Kidney (tissue), 13 donors: ENCODE measurements at regions not wholly inside any gene's neighbourhood (a gene's known extent, or its start where the extent isn't known, plus 50 kb on each side); places are given as distances from the start of the nearest gene placed in this dataset.

Experiments used
- DNase-seq, 5 donors: peaks; one replicate each; pipeline ENCODE4 v3.0.0-alpha.2; 2013 to 2020
- FAIRE-seq: peaks from 2 replicates; lab custom pipeline; 2012; peaks lifted over from hg19 to GRCh38; lab: Jason Lieb, UNC
- H3K27ac ChIP-seq, 2 donors: one replicate each; pipeline ENCODE4 v1.7.0; 2013; ENCODE audit warnings: low read depth in 2 of 2, low read length in 2 of 2, inconsistent platforms in 1 of 2
- H3K27me3 ChIP-seq: one replicate; pipeline ENCODE4 v1.7.1; 2013; ENCODE audit warnings: low read length, inconsistent platforms; ENCODE audit not compliant: control insufficient read depth, insufficient read depth
- H3K36me3 ChIP-seq, 3 donors: one replicate each; pipeline versions ENCODE4 v1.7.0 to v1.7.1; 2013; ENCODE audit warnings: low read length in 3 of 3, control low read depth in 1 of 3, inconsistent platforms in 1 of 3; ENCODE audit not compliant: insufficient read depth in 3 of 3, control insufficient read depth in 2 of 3
- H3K4me1 ChIP-seq, 3 donors: one replicate each; pipeline versions ENCODE4 v1.7.0 to v1.7.1; 2013; ENCODE audit warnings: low read length in 3 of 3, inconsistent platforms in 1 of 3, low read depth in 1 of 3; ENCODE audit not compliant: control insufficient read depth in 2 of 3, insufficient read depth in 2 of 3
- H3K4me3 ChIP-seq, 3 donors: one replicate each; pipeline versions ENCODE4 v1.7.0 to v1.8.1; 2013; ENCODE audit warnings: low read length in 3 of 3, control low read depth in 1 of 3, inconsistent platforms in 1 of 3
- H3K9ac ChIP-seq, 3 donors: one replicate each; pipeline versions ENCODE4 v1.7.0 to v1.7.1; 2013; ENCODE audit warnings: low read length in 3 of 3, control low read depth in 1 of 3, inconsistent platforms in 1 of 3
- H3K9me3 ChIP-seq, 3 donors: one replicate each; pipeline versions ENCODE4 v1.7.0 to v1.7.1; 2013; ENCODE audit warnings: low read length in 3 of 3, control low read depth in 1 of 3, inconsistent platforms in 1 of 3; ENCODE audit not compliant: control insufficient read depth in 2 of 3, insufficient read depth in 1 of 3
- CTCF ChIP-seq: IDR thresholded peaks from 3 replicates; pipeline ENCODE4 v1.5.1; 2012; ENCODE audit warnings: mild to moderate bottlenecking, moderate library complexity, borderline replicate concordance; ENCODE audit not compliant: insufficient read depth; ENCODE audit errors: extremely low read depth
- intact Hi-C: fragments of 100-400 bp; cut with DNase I; formaldehyde crosslinking; loops from one replicate; pipeline ENCODE4 v1.11.1; 2022
- donor health status: control.
- donor health status: control.
- donor health status: control.
- donor health status: control.
- donor health status: control.
- donor health status: DM: yes; HTN: yes; CAD: no.
- donor health status: Normal renal cell carcinoma (clear cell type).

DNA sequence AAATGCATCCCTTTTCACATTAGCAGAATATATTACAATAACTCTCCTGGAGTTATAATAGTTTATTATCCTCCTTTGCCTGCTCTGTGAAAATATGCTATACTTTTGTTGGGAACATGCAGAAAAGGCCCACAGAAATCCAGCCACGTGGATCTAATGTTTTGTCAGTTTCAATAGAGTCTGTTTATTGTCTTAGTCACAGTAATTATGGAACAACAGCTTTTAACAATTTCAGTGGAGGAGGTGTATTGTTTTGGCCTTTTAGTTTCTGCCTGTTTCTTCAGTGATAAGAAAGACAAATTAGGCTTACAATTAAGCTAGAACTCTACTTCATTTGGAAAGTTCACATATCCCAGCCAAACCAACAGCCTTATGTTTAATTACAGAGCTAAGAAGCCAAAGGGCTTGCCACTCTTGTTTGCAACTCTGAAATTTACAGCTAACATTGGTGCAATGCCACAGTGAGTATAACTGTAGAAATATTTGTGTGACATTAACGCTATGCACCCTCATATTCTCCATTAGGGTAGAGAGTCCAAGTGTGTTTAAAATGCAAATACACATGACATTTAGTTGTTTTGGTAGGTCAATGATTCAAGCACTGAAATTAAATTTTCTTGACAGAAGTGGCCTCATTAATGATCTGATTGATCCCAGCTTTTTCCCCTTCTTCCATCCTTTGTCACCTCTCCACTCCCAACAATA, 175.8 kb downstream of the USP46 start:
- no peaks in the 10 kb centered on the region for H3K27me3 ChIP-seq
- H3K27ac ChIP-seq = no peak overlapping the region
- no peak overlapping the region for H3K9ac ChIP-seq
- no peaks in the 10 kb centered on the region for H3K36me3 ChIP-seq
- DNase-seq (peak in 3 of 5 donors; percentile 18 to 87 (median 60)), FAIRE-seq (no peak)
- intact Hi-C loops = no loop called here
- no peaks in the 10 kb centered on the region for H3K4me1 ChIP-seq
- H3K4me3 ChIP-seq = no peak overlapping the region
- no peaks in the 10 kb centered on the region for H3K9me3 ChIP-seq
- TF ChIP-seq CTCF = no peak

DNA sequence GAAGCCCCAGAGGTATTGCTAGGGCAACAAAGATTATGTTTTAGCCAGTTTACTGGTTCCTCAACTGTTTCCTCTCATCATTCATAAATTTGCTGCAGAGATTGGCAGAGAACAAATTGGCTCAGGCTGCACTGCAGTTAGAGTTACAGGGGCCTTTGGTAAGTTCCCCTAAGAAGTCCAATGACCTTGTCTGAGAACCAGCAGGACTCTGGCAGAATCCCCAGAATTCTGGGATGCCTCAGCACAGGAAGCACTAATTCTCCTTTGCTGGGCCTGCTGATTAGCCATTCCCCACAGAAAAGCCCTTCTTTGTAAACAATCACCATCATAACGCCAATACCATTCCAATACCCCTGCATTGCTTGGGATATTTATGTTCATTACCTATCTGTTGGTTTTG, 151.3 kb downstream of the USP46 start:
- Histone ChIP-seq H3K27me3 (no peaks in the 10 kb centered on the region), H3K36me3 (no peaks in the 10 kb centered on the region), H3K4me1 (no peaks in the 10 kb centered on the region), H3K4me3 (no peak overlapping the region), H3K27ac (no peak overlapping the region), H3K9me3 (no peaks in the 10 kb centered on the region), H3K9ac (no peak overlapping the region)
- no peak for FAIRE-seq
- no peak for TF ChIP-seq CTCF
- intact Hi-C loops = no loop called here
- DNase-seq = peak in 3 of 5 donors; percentile 17 to 79 (median 45)

DNA sequence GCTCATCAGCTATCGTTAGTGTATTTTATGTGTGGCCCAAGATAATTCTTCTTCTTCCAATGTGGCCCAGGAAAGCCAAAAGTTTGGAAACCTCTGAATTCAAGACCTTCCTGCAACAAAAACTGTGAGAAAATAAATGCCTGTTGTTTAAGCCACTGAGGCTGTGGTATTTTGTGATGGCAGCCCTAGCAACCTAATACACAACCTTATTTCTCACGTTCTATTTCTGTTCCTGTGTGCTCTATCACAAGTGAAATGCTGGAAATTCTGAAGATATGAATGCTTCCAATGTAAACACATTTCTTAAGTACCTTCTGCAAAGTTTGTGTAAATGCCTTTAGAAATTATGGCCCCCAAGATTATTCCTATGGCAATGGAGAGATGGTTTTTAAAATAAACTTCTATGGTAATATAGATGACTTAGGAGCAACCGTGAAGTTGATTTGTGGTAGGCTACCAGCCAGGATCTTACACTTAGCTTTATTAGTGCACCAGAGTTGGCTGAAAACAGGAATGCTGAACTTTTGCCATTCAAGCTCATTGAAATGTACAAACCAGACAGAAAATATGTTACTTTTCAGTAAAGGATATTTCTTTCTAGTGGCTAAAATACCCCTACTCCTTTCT, 148.0 kb downstream of the USP46 start:
- H3K9me3 ChIP-seq = no peaks in the 10 kb centered on the region
- no peak overlapping the region for H3K4me3 ChIP-seq
- no peak for FAIRE-seq
- no peaks in the 10 kb centered on the region for H3K4me1 ChIP-seq
- no peak for TF ChIP-seq CTCF
- no peaks in the 10 kb centered on the region for H3K27me3 ChIP-seq
- no peaks in the 10 kb centered on the region for H3K36me3 ChIP-seq
- no peak overlapping the region for H3K9ac ChIP-seq
- intact Hi-C loops = no loop called here
- H3K27ac ChIP-seq = no peak overlapping the region
- DNase-seq = peak in 2 of 5 donors; percentile 43 to 81
